ENCODE measurements at regions not wholly inside any gene's neighbourhood (a gene's known extent, or its start where the extent isn't known, plus 50 kb on each side); places are given as distances from the start of the nearest gene placed in this dataset.

DNA sequence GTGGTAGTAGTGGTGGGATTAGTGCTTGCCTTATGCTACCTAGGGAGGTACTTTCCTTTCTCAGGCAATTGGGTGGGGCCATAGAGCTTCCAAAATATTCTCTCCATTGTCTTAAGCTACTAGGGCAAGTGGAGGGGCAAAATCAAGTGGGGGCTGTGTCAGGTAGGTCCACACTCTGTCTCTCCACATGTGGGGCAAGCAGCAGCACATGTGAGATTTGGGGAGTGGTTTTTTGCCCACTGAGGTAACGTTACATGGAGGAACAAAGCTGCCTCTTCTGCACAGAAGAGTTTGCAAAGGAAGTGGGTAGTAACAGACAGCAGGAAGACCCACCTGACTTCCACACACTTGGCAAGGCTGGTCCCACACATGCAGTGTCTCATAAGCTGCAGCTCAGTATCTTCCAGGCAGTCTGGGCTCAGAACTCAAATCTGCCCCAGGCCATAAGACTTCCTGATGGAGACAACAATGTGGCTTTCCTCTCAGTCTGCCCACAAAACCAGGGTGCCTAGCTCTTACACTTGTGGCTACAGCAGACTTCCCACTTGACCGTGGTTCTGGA is 1581.5 kb upstream of the PCDH20 start:
- TF ChIP-seq TAF1 (IDR thresholded peaks at IDR 0.05; ENCODE audit: low read depth): no peak
- TF ChIP-seq, protein P1, sequence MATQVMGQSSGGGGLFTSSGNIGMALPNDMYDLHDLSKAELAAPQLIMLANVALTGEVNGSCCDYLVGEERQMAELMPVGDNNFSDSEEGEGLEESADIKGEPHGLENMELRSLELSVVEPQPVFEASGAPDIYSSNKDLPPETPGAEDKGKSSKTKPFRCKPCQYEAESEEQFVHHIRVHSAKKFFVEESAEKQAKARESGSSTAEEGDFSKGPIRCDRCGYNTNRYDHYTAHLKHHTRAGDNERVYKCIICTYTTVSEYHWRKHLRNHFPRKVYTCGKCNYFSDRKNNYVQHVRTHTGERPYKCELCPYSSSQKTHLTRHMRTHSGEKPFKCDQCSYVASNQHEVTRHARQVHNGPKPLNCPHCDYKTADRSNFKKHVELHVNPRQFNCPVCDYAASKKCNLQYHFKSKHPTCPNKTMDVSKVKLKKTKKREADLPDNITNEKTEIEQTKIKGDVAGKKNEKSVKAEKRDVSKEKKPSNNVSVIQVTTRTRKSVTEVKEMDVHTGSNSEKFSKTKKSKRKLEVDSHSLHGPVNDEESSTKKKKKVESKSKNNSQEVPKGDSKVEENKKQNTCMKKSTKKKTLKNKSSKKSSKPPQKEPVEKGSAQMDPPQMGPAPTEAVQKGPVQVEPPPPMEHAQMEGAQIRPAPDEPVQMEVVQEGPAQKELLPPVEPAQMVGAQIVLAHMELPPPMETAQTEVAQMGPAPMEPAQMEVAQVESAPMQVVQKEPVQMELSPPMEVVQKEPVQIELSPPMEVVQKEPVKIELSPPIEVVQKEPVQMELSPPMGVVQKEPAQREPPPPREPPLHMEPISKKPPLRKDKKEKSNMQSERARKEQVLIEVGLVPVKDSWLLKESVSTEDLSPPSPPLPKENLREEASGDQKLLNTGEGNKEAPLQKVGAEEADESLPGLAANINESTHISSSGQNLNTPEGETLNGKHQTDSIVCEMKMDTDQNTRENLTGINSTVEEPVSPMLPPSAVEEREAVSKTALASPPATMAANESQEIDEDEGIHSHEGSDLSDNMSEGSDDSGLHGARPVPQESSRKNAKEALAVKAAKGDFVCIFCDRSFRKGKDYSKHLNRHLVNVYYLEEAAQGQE (IDR thresholded peaks at IDR 0.05; ENCODE audit: low read depth): no peak
- no peak for TF ChIP-seq RAD21 (IDR thresholded peaks at IDR 0.05; ENCODE audit: low read depth)
- TF ChIP-seq, protein P2, sequence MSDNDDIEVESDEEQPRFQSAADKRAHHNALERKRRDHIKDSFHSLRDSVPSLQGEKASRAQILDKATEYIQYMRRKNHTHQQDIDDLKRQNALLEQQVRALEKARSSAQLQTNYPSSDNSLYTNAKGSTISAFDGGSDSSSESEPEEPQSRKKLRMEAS (IDR thresholded peaks at IDR 0.05): no peak
- TF ChIP-seq CEBPB (IDR thresholded peaks at IDR 0.05): no peak
- no peak for TF ChIP-seq EP300 (IDR thresholded peaks at IDR 0.05; ENCODE audit: borderline replicate concordance)
- no peak for TF ChIP-seq EGR1 (IDR thresholded peaks at IDR 0.05)
- no peak for TF ChIP-seq TCF12 (IDR thresholded peaks at IDR 0.05; ENCODE audit: low read depth)
- no peak for TF ChIP-seq FOXM1 (IDR thresholded peaks at IDR 0.05; ENCODE audit: borderline replicate concordance, low read depth)
- no peak for TF ChIP-seq YY1 (IDR thresholded peaks at IDR 0.05; ENCODE audit: low read depth)
- no peak for TF ChIP-seq NFIC (IDR thresholded peaks at IDR 0.05)
- TF ChIP-seq CREB1 (IDR thresholded peaks at IDR 0.05; ENCODE audit: low read depth): no peak
